Neural progenitor cell (in vitro differentiated cells): ENCODE measurements at regions not wholly inside any gene's neighbourhood (a gene's known extent, or its start where the extent isn't known, plus 50 kb on each side); places are given as distances from the start of the nearest gene placed in this dataset.

Experiments used
- DNase-seq: peaks from one replicate; pipeline ENCODE4 v3.0.0-alpha.2; 2016; ENCODE audit warnings: low spot score
- H2AFZ ChIP-seq: fragments of 200-600 bp; sonication (generic); replicated peaks from 2 replicates; pipeline ENCODE4 v1.6.1; 2016; ENCODE audit warnings: antibody characterized with exemption
- H3F3A ChIP-seq: fragments of 200-600 bp; sonication (generic); 2 replicates; pipeline ENCODE4 v1.6.1; 2016; ENCODE audit warnings: antibody characterized with exemption, low read depth
- H3K27ac ChIP-seq: fragments of 200-600 bp; sonication (generic); 2 replicates; pipeline ENCODE4 v1.5.1; 2016; ENCODE audit warnings: mild to moderate bottlenecking
- H3K27me3 ChIP-seq: fragments of 200-600 bp; sonication (generic); 2 replicates; pipeline ENCODE4 v1.6.1; 2016; ENCODE audit warnings: mild to moderate bottlenecking, moderate library complexity
- H3K36me3 ChIP-seq: fragments of 200-600 bp; sonication (generic); 2 replicates; pipeline ENCODE4 v1.5.1; 2016
- H3K4me1 ChIP-seq: fragments of 200-600 bp; sonication (generic); 2 replicates; pipeline ENCODE4 v1.6.1; 2016; ENCODE audit warnings: mixed run types
- H3K4me2 ChIP-seq: fragments of 200-600 bp; sonication (generic); 2 replicates; pipeline ENCODE4 v1.6.1; 2016
- H3K4me3 ChIP-seq: fragments of 200-600 bp; sonication (generic); 2 replicates; pipeline ENCODE4 v1.5.1; 2016
- H3K79me2 ChIP-seq: fragments of 200-600 bp; sonication (generic); 2 replicates; pipeline ENCODE4 v1.6.1; 2016; ENCODE audit warnings: low read depth
- H3K9ac ChIP-seq: fragments of 200-600 bp; sonication (generic); 2 replicates; pipeline ENCODE4 v1.6.1; 2016
- H3K9me3 ChIP-seq: fragments of 200-600 bp; sonication (generic); 2 replicates; pipeline ENCODE4 v1.5.1; 2016; ENCODE audit warnings: low read depth
- H4K20me1 ChIP-seq: fragments of 200-600 bp; sonication (generic); 2 replicates; pipeline ENCODE4 v1.6.1; 2016; ENCODE audit warnings: low read depth
- H3K27ac Mint-ChIP-seq: 3 replicates; pipeline ENCODE4 v1.8.0; 2021; ENCODE audit warnings: mixed read lengths
- H3K27me3 Mint-ChIP-seq: 2 replicates; pipeline ENCODE4 v1.8.0; 2022; ENCODE audit warnings: low read depth, mild to moderate bottlenecking, inconsistent platforms, moderate library complexity, mixed read lengths; ENCODE audit not compliant: insufficient read depth
- H3K36me3 Mint-ChIP-seq: 3 replicates; pipeline ENCODE4 v1.8.0; 2021; ENCODE audit warnings: mixed read lengths
- H3K4me1 Mint-ChIP-seq: 3 replicates; pipeline ENCODE4 v1.8.0; 2021; ENCODE audit warnings: mixed read lengths
- H3K4me3 Mint-ChIP-seq: 3 replicates; pipeline ENCODE4 v1.8.0; 2021; ENCODE audit warnings: mild to moderate bottlenecking, moderate library complexity, mixed read lengths
- H3K9me3 Mint-ChIP-seq: 3 replicates; pipeline ENCODE4 v1.8.0; 2020; ENCODE audit warnings: mixed read lengths
- EZH2 ChIP-seq: fragments of 200-600 bp; sonication (generic); IDR thresholded peaks from 2 replicates; pipeline ENCODE4 v1.6.1; 2017; ENCODE audit warnings: antibody characterized with exemption, mild to moderate bottlenecking, moderate library complexity
- EZH2phosphoT487 ChIP-seq: fragments of 200-600 bp; sonication (generic); IDR thresholded peaks from 2 replicates; pipeline ENCODE4 v1.6.1; 2017; ENCODE audit warnings: antibody characterized with exemption
- TF ChIP-seq, protein P1 (sequence below): fragments of 200-600 bp; sonication (generic); IDR thresholded peaks from 2 replicates; pipeline ENCODE4 v1.5.1; 2017; ENCODE audit warnings: antibody characterized with exemption, mild to moderate bottlenecking

DNA sequence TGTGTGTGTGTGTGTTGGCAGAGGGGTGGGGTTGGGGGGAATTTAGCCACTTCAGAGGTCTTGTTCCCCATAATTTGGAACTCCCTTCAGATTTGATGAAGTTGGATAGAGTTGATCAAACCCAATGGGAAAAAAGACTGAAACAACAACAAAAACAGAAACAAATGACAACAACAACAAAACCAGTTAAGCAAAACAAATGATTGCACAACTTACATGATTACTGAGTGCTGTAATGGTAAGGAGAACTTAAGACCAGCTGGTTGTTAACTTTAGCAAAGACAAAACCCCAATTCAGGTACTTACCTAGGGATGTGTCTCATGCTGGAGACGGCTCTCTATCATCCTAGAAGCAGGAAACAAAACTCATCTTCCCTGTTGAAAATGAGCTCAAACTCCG is 107.8 kb upstream of the DDHD1 start:
- no peak for DNase-seq
- no peak overlapping the region for H3K4me3 Mint-ChIP-seq
- H3K9me3 Mint-ChIP-seq = peaks cover 55% of the 10 kb centered on the region
- H3K9me3 ChIP-seq = peaks cover 15% of the 10 kb centered on the region
- no peaks in the 10 kb centered on the region for H3K4me1 ChIP-seq
- H3K27ac Mint-ChIP-seq = peak overlapping the region; percentile 93
- H3K36me3 ChIP-seq = peaks cover 3% of the 10 kb centered on the region
- peaks cover 2% of the 10 kb centered on the region for H3K27me3 Mint-ChIP-seq
- no peaks in the 10 kb centered on the region for H3F3A ChIP-seq
- no peaks in the 10 kb centered on the region for H3K27me3 ChIP-seq
- no peak overlapping the region for H3K27ac ChIP-seq
- peaks cover 38% of the 10 kb centered on the region for H3K36me3 Mint-ChIP-seq
- H3K4me1 Mint-ChIP-seq = peaks cover 22% of the 10 kb centered on the region
- H3K4me2 ChIP-seq = no peak overlapping the region
- H2AFZ ChIP-seq = no peak overlapping the region
- no peak overlapping the region for H3K9ac ChIP-seq
- no peaks in the 10 kb centered on the region for H4K20me1 ChIP-seq
- TF ChIP-seq, protein P1, sequence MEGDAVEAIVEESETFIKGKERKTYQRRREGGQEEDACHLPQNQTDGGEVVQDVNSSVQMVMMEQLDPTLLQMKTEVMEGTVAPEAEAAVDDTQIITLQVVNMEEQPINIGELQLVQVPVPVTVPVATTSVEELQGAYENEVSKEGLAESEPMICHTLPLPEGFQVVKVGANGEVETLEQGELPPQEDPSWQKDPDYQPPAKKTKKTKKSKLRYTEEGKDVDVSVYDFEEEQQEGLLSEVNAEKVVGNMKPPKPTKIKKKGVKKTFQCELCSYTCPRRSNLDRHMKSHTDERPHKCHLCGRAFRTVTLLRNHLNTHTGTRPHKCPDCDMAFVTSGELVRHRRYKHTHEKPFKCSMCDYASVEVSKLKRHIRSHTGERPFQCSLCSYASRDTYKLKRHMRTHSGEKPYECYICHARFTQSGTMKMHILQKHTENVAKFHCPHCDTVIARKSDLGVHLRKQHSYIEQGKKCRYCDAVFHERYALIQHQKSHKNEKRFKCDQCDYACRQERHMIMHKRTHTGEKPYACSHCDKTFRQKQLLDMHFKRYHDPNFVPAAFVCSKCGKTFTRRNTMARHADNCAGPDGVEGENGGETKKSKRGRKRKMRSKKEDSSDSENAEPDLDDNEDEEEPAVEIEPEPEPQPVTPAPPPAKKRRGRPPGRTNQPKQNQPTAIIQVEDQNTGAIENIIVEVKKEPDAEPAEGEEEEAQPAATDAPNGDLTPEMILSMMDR = no peak
- TF ChIP-seq EZH2 (no peak), EZH2phosphoT487 (no peak)
- no peaks in the 10 kb centered on the region for H3K79me2 ChIP-seq
- H3K4me3 ChIP-seq = no peak overlapping the region

DNA sequence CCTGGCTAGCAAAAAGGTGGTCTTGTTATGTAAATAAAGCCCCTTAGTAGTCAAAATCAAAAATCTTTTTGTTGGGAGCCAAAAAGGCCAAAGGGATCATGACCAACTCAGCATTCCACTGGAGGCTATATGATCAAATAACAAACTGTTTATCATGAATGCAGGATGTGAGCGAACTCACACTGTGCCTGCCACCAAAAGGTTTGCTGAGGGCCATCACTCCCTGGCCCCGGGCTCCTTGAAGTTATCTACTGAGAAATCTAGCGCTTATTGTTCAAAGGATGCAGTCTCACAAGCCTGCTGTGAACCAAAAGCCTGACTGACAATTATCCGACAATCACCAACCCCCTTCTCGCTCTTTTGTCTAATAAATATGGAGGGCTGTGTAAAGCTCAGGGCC is 107.2 kb upstream of the DDHD1 start:
- peak overlapping the region; percentile 43 for H3K27ac Mint-ChIP-seq
- Histone ChIP-seq H3K4me3 (no peak overlapping the region), H3K36me3 (peaks cover 3% of the 10 kb centered on the region), H2AFZ (no peak overlapping the region), H3K79me2 (no peaks in the 10 kb centered on the region), H3K4me2 (no peak overlapping the region), H3F3A (no peaks in the 10 kb centered on the region), H3K9ac (no peak overlapping the region), H3K27ac (no peak overlapping the region), H3K4me1 (no peaks in the 10 kb centered on the region), H3K9me3 (peaks cover 17% of the 10 kb centered on the region), H4K20me1 (no peaks in the 10 kb centered on the region), H3K27me3 (no peaks in the 10 kb centered on the region)
- DNase-seq = no peak
- TF ChIP-seq EZH2 (no peak), EZH2phosphoT487 (no peak)
- TF ChIP-seq, protein P1 = no peak
- H3K4me3 Mint-ChIP-seq = peak overlapping the region; percentile 46
- H3K4me1 Mint-ChIP-seq = peaks cover 22% of the 10 kb centered on the region
- peaks cover 2% of the 10 kb centered on the region for H3K27me3 Mint-ChIP-seq
- peaks cover 53% of the 10 kb centered on the region for H3K9me3 Mint-ChIP-seq
- H3K36me3 Mint-ChIP-seq = peaks cover 35% of the 10 kb centered on the region

DNA sequence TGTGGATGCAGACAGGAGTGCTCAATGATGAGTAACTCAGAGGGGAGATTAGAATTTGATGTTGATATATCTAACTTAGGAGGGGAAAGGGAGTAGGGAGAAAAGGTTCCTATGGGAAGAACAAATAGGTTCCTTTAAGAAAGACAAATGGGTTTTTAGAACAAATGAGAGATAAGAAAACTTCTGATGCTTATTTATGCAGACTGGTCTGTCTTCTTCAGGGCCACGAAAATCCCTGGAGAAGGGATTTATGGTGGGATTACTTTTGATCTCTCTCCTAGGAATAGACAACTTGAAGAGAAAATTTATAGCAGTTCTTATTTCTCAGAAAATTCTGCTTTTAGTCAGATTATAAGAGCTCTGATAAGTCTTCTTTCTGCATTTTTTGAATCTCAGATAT is 99.0 kb upstream of the DDHD1 start:
- Histone ChIP-seq H4K20me1 (no peaks in the 10 kb centered on the region), H3K4me2 (no peak overlapping the region), H3K4me3 (no peak overlapping the region), H3K9me3 (peaks cover 15% of the 10 kb centered on the region), H3K79me2 (no peaks in the 10 kb centered on the region), H2AFZ (no peak overlapping the region), H3F3A (no peaks in the 10 kb centered on the region), H3K36me3 (peaks cover 3% of the 10 kb centered on the region), H3K27ac (no peak overlapping the region), H3K27me3 (no peaks in the 10 kb centered on the region), H3K4me1 (no peaks in the 10 kb centered on the region), H3K9ac (no peak overlapping the region)
- TF ChIP-seq, protein P1 = no peak
- TF ChIP-seq EZH2phosphoT487 (no peak), EZH2 (no peak)
- DNase-seq = no peak
- Mint-ChIP-seq H3K27me3 (peaks cover 2% of the 10 kb centered on the region), H3K9me3 (peaks cover 33% of the 10 kb centered on the region), H3K27ac (no peak overlapping the region), H3K36me3 (peaks cover 13% of the 10 kb centered on the region), H3K4me1 (peaks cover 5% of the 10 kb centered on the region), H3K4me3 (no peak overlapping the region)

DNA sequence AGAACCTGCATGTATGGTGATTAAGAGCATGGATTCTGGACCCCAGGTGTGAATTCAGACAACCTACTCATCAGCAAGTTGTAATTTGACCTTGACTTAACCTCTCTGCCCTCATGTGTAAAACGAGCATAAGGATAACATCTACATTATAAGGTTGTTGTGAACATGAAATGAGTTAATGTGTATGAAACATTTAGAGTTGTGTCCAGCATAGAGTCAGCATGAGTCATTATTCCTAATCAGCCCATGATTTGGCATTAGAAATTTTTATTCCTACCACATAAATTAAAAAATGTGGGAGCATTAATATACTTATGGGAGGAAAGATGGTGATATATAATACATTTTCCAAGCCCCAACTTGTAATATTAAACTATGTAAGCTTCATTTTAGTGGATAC is 95.9 kb upstream of the DDHD1 start:
- Mint-ChIP-seq H3K27me3 (peaks cover 2% of the 10 kb centered on the region), H3K4me1 (peaks cover 5% of the 10 kb centered on the region), H3K36me3 (peaks cover 13% of the 10 kb centered on the region), H3K9me3 (peaks cover 31% of the 10 kb centered on the region), H3K27ac (no peak overlapping the region), H3K4me3 (no peak overlapping the region)
- no peak for TF ChIP-seq EZH2
- TF ChIP-seq, protein P1 = no peak
- no peak for TF ChIP-seq EZH2phosphoT487
- no peaks in the 10 kb centered on the region for H3K9me3 ChIP-seq
- no peaks in the 10 kb centered on the region for H3K36me3 ChIP-seq
- no peak for DNase-seq
- H3K79me2 ChIP-seq = no peaks in the 10 kb centered on the region
- H3K4me1 ChIP-seq = no peaks in the 10 kb centered on the region
- no peak overlapping the region for H3K27ac ChIP-seq
- no peak overlapping the region for H3K9ac ChIP-seq
- no peaks in the 10 kb centered on the region for H3K27me3 ChIP-seq
- H2AFZ ChIP-seq = no peak overlapping the region
- no peaks in the 10 kb centered on the region for H3F3A ChIP-seq
- H3K4me2 ChIP-seq = no peak overlapping the region
- no peak overlapping the region for H3K4me3 ChIP-seq
- no peaks in the 10 kb centered on the region for H4K20me1 ChIP-seq
